ENCODE measurements at regions not wholly inside any gene's neighbourhood (a gene's known extent, or its start where the extent isn't known, plus 50 kb on each side); places are given as distances from the start of the nearest gene placed in this dataset.

GRCh38 chr12:114827461-114827860 lies 143.5 kb upstream of the TBX3 start:
- DNase-seq (ENCODE audit: low read depth, low spot score) = no peak
- Histone ChIP-seq H2AFZ (ENCODE audit: low read depth, low read length, poor library complexity, severe bottlenecking) (no peak overlapping the region), H3K4me1 (ENCODE audit: control insufficient read depth in 1 of 2, insufficient read depth in 2 of 2, low read length in 2 of 2) (no peaks in the 10 kb centered on the region), H3K79me2 (ENCODE audit: insufficient read depth, low read length) (no peaks in the 10 kb centered on the region), H3K27ac (ENCODE audit: low read depth, low read length) (no peak overlapping the region), H3K4me3 (replicated peaks in 1 of 2; ENCODE audit: low read depth in 1 of 2, low read length in 2 of 2) (no peak overlapping the region), H3K4me2 (ENCODE audit: low read length) (no peak overlapping the region), H3K9me3 (ENCODE audit: control insufficient read depth in 1 of 2, insufficient read depth in 1 of 2, low read depth in 1 of 2, low read length in 2 of 2) (no peaks in the 10 kb centered on the region), H3K27me3 (ENCODE audit: insufficient read depth, low read length) (0 out of 2 replicates have a peak, but pooled peaks cover 17% of the 10 kb centered on the region), H4K20me1 (ENCODE audit: insufficient read depth) (no peaks in the 10 kb centered on the region), H3K36me3 (ENCODE audit: control insufficient read depth in 1 of 2, insufficient read depth in 2 of 2, low read length in 2 of 2) (no peaks in the 10 kb centered on the region), H3K9me2 (ENCODE audit: insufficient read depth) (no peaks in the 10 kb centered on the region), H3K9ac (ENCODE audit: low read length) (no peak overlapping the region)
- intact Hi-C loops (cut with micrococcal nuclease) = no loop called here
- no peak for ATAC-seq
- ChIA-PET POLR2A (no interaction called here), RAD21 (ENCODE audit: low non-redundant PET in 1 of 2, low total read pairs in 2 of 2, uncharacterized antibody in 2 of 2, unreplicated experiment in 2 of 2) (no interaction called here), CTCF (no interaction called here)
- no TSS peak for BruUV-seq (replicated peaks)
- TF ChIP-seq ATF3 (IDR thresholded peaks at IDR 0.05) (no peak), ELF1 (IDR thresholded peaks at IDR 0.05; ENCODE audit: borderline replicate concordance, low read depth) (no peak), ZBTB33 (IDR thresholded peaks at IDR 0.05; ENCODE audit: extremely low read depth, insufficient replicate concordance, low read length) (no peak), POLR2A (IDR thresholded peaks at IDR 0.05; ENCODE audit: borderline replicate concordance, extremely low read depth, insufficient read depth, insufficient read length) (no peak), SRF (IDR thresholded peaks at IDR 0.05; ENCODE audit: low read depth) (no peak), TCF7L2 (IDR thresholded peaks at IDR 0.05; ENCODE audit: borderline replicate concordance, extremely low read depth, insufficient read depth, insufficient read length) (no peak), JUND (IDR thresholded peaks at IDR 0.05) (no peak), POLR2AphosphoS5 (IDR thresholded peaks at IDR 0.05; ENCODE audit: low read depth, low read length) (no peak), MAX (IDR thresholded peaks at IDR 0.05) (no peak), CBX3 (IDR thresholded peaks at IDR 0.05; ENCODE audit: low read depth) (no peak), CTCF (IDR thresholded peaks at IDR 0.05 in 2 of 3, conservative IDR thresholded peaks at IDR 0.05 in 1 of 3; ENCODE audit: borderline replicate concordance in 1 of 3, insufficient read depth in 1 of 3, low read depth in 2 of 3, low read length in 2 of 3) (no peak), SIN3A (IDR thresholded peaks at IDR 0.05; ENCODE audit: low read depth) (no peak), FOSL1 (IDR thresholded peaks at IDR 0.05; ENCODE audit: low read depth) (no peak), ZNF274 (IDR thresholded peaks at IDR 0.05; ENCODE audit: low read depth, low read length) (no peak), EGR1 (IDR thresholded peaks at IDR 0.05; ENCODE audit: low read depth) (no peak), RAD21 (IDR thresholded peaks at IDR 0.05; ENCODE audit: low read depth) (no peak), CEBPB (IDR thresholded peaks at IDR 0.05; ENCODE audit: low read depth) (no peak), SP1 (IDR thresholded peaks at IDR 0.05; ENCODE audit: low read depth) (no peak)

Measured in HCT116 (cell line).